ENCODE measurements at regions not wholly inside any gene's neighbourhood (a gene's known extent, or its start where the extent isn't known, plus 50 kb on each side); places are given as distances from the start of the nearest gene placed in this dataset.

GRCh38 chr5:82367930-82368329, 89.8 kb upstream of the RPS23 start (continued):
- TF ChIP-seq MEIS2 (IDR thresholded peaks at IDR 0.05; ENCODE audit: partially characterized antibody) (peak; percentile 6), ZFP1 (CRISPR knock-in tag; IDR thresholded peaks at IDR 0.05) (no peak), NR2C2 (CRISPR knock-in tag; IDR thresholded peaks at IDR 0.05) (no peak), NR2C2 (tag; IDR thresholded peaks at IDR 0.05) (no peak), ZFP91 (CRISPR knock-in tag; IDR thresholded peaks at IDR 0.05) (no peak), TEAD1 (CRISPR knock-in tag; IDR thresholded peaks at IDR 0.05) (no peak), NFATC3 (IDR thresholded peaks at IDR 0.05) (no peak), PATZ1 (CRISPR knock-in tag; IDR thresholded peaks at IDR 0.05; ENCODE audit: borderline replicate concordance) (no peak)
